Activated CD4-positive, alpha-beta T cell treated with anti-CD3 and anti-CD28 coated beads for 36 hours (primary cell): ENCODE measurements at regions not wholly inside any gene's neighbourhood (a gene's known extent, or its start where the extent isn't known, plus 50 kb on each side); places are given as distances from the start of the nearest gene placed in this dataset.
"Not testable (repeated sequence)": the region's sequence is repeated elsewhere in the genome, so short reads cannot be mapped to it uniquely, and the experiment has no call there.

Experiments
- ATAC-seq: fragments of 200-7000 bp; cut with Tn5 transposase; one replicate; pipeline ENCODE4 v1.10.0; 2021; ENCODE audit warnings: mild to moderate bottlenecking, moderate library complexity
- CTCF ChIA-PET: fragments of 350-600 bp; sonication (Branson Sonifier 250); formaldehyde crosslinking; loops from one replicate; lab custom pipeline; 2021; ENCODE audit warnings: antibody characterized with exemption; lab: Charles Lee
- POLR2A ChIA-PET: fragments of 350-600 bp; sonication (Branson Sonifier 250); formaldehyde crosslinking; loops from one replicate; lab custom pipeline; 2021; ENCODE audit warnings: antibody characterized with exemption, inconsistent platforms; lab: Charles Lee
- DNase-seq: peaks from one replicate; pipeline ENCODE4 v3.0.0-alpha.2; 2020
- H3K27ac Mint-ChIP-seq: one replicate; pipeline ENCODE4 v1.8.0; 2021; ENCODE audit warnings: mixed read lengths
- H3K27me3 Mint-ChIP-seq: one replicate; pipeline ENCODE4 v1.8.0; 2021; ENCODE audit warnings: mixed read lengths
- H3K36me3 Mint-ChIP-seq: one replicate; pipeline ENCODE4 v1.8.0; 2021; ENCODE audit warnings: low read depth, mixed read lengths
- H3K4me1 Mint-ChIP-seq: one replicate; pipeline ENCODE4 v1.8.0; 2021; ENCODE audit warnings: mixed read lengths
- H3K4me3 Mint-ChIP-seq: one replicate; pipeline ENCODE4 v1.8.0; 2021; ENCODE audit warnings: mild to moderate bottlenecking, moderate library complexity, mixed read lengths
- H3K9me3 Mint-ChIP-seq: one replicate; pipeline ENCODE4 v1.8.0; 2021; ENCODE audit warnings: low read depth, mixed read lengths
- intact Hi-C, 2 experiments: fragments of 100-400 bp; cut with DNase I in 1 of 2; cut with micrococcal nuclease in 1 of 2; formaldehyde crosslinking; loops; one replicate each; pipeline versions ENCODE4 v1.14.2 to v1.15.1; 2022 to 2024; cut with DNase I, micrococcal nuclease

GRCh38 chr5:67561151-67561932, 364.7 kb upstream of the CD180 start:
- Mint-ChIP-seq H3K36me3 (no peaks in the 10 kb centered on the region), H3K4me1 (peaks cover 3% of the 10 kb centered on the region), H3K4me3 (no peak overlapping the region), H3K9me3 (peaks cover 17% of the 10 kb centered on the region), H3K27me3 (no peaks in the 10 kb centered on the region), H3K27ac (no peak overlapping the region)
- intact Hi-C loops: loop anchor here in 1 of 2 experiments (1.0 kb wide), 1 partner anchor 12 kb away; no protein-coding TSS in a partner anchor
- CTCF ChIA-PET: no interaction called here
- ATAC-seq (no peak), DNase-seq (no peak)
- POLR2A ChIA-PET: no interaction called here

GRCh38 chr5:67552773-67553172, 356.2 kb upstream of the CD180 start:
- Mint-ChIP-seq H3K36me3 (no peaks in the 10 kb centered on the region), H3K9me3 (no peaks in the 10 kb centered on the region), H3K4me1 (peaks cover 1% of the 10 kb centered on the region), H3K4me3 (no peak overlapping the region), H3K27me3 (no peaks in the 10 kb centered on the region), H3K27ac (no peak overlapping the region)
- DNase-seq: no peak
- intact Hi-C loops: no loop called here
- ChIA-PET CTCF (no interaction called here), POLR2A (no interaction called here)
- ATAC-seq: no peak

GRCh38 chr5:67549947-67550346, 353.3 kb upstream of the CD180 start:
- no peak for DNase-seq
- Mint-ChIP-seq H3K4me1 (peaks cover 2% of the 10 kb centered on the region), H3K9me3 (no peaks in the 10 kb centered on the region), H3K27me3 (no peaks in the 10 kb centered on the region), H3K36me3 (no peaks in the 10 kb centered on the region), H3K4me3 (no peak overlapping the region), H3K27ac (no peak overlapping the region)
- ChIA-PET POLR2A (no interaction called here), CTCF (interaction anchor here (0.6 to 1.3 kb wide), 2 partner anchors 151 to 304 kb away, joined by 4 read pairs; no protein-coding TSS in a partner anchor)
- ATAC-seq: no peak
- intact Hi-C loops: no loop called here

- Mint-ChIP-seq H3K4me1 (peaks cover 2% of the 10 kb centered on the region), H3K27ac (no peak overlapping the region), H3K36me3 (no peaks in the 10 kb centered on the region), H3K4me3 (no peak overlapping the region), H3K27me3 (no peaks in the 10 kb centered on the region), H3K9me3 (no peaks in the 10 kb centered on the region)
- ATAC-seq: no peak
- POLR2A ChIA-PET: no interaction called here
- DNase-seq: no peak
- CTCF ChIA-PET: no interaction called here
- intact Hi-C loops: no loop called here
Observed at GRCh38 chr5:67549296-67549618, 352.7 kb upstream of the CD180 start.

GRCh38 chr5:67548520-67549295, 352.1 kb upstream of the CD180 start:
- ChIA-PET POLR2A (no interaction called here), CTCF (no interaction called here)
- DNase-seq (no peak), ATAC-seq (no peak)
- intact Hi-C loops: no loop called here
- Mint-ChIP-seq H3K4me1 (peaks cover 2% of the 10 kb centered on the region), H3K27me3 (no peaks in the 10 kb centered on the region), H3K9me3 (no peaks in the 10 kb centered on the region), H3K36me3 (no peaks in the 10 kb centered on the region), H3K27ac (no peak overlapping the region), H3K4me3 (no peak overlapping the region)

- no peak overlapping the region for H3K4me3 Mint-ChIP-seq
- no peaks in the 10 kb centered on the region for H3K9me3 Mint-ChIP-seq
- DNase-seq (no peak), ATAC-seq (no peak)
- intact Hi-C loops: no loop called here
- no peaks in the 10 kb centered on the region for H3K27me3 Mint-ChIP-seq
- no peaks in the 10 kb centered on the region for H3K36me3 Mint-ChIP-seq
- peaks cover 2% of the 10 kb centered on the region for H3K4me1 Mint-ChIP-seq
- CTCF ChIA-PET: interaction anchor here (0.7 to 1.3 kb wide), 2 partner anchors 301 to 938 kb away, joined by 4 read pairs; no protein-coding TSS in a partner anchor
- H3K27ac Mint-ChIP-seq: no peak overlapping the region
- POLR2A ChIA-PET: no interaction called here
Observed at GRCh38 chr5:67547682-67548081, 351.1 kb upstream of the CD180 start.

- H3K27me3 Mint-ChIP-seq, intact Hi-C loops, H3K4me1 Mint-ChIP-seq, DNase-seq, ATAC-seq, H3K4me3 Mint-ChIP-seq, H3K9me3 Mint-ChIP-seq, CTCF ChIA-PET, H3K36me3 Mint-ChIP-seq, POLR2A ChIA-PET, H3K27ac Mint-ChIP-seq: not testable (repeated sequence)
Observed at GRCh38 chr5:67544942-67545341, 348.3 kb upstream of the CD180 start.

GRCh38 chr5:67543720-67544270, 347.2 kb upstream of the CD180 start:
- H3K9me3 Mint-ChIP-seq: no peaks in the 10 kb centered on the region
- POLR2A ChIA-PET: no interaction called here
- no peak overlapping the region for H3K4me3 Mint-ChIP-seq
- no peaks in the 10 kb centered on the region for H3K27me3 Mint-ChIP-seq
- no peaks in the 10 kb centered on the region for H3K36me3 Mint-ChIP-seq
- no peak overlapping the region for H3K27ac Mint-ChIP-seq
- ATAC-seq: no peak
- H3K4me1 Mint-ChIP-seq: peaks cover 4% of the 10 kb centered on the region
- DNase-seq: no peak
- intact Hi-C loops: no loop called here
- CTCF ChIA-PET: interaction anchor here (0.7 kb wide), 1 partner anchor 16 kb away, joined by 4 read pairs; no protein-coding TSS in a partner anchor

- no peak for ATAC-seq
- Mint-ChIP-seq H3K27me3 (no peaks in the 10 kb centered on the region), H3K36me3 (no peaks in the 10 kb centered on the region), H3K4me3 (no peak overlapping the region), H3K27ac (no peak overlapping the region), H3K9me3 (no peaks in the 10 kb centered on the region), H3K4me1 (peaks cover 2% of the 10 kb centered on the region)
- intact Hi-C loops: no loop called here
- POLR2A ChIA-PET: no interaction called here
- DNase-seq: no peak
- CTCF ChIA-PET: interaction anchor here (1.4 kb wide), 1 partner anchor 12 kb away, joined by 3 read pairs; no protein-coding TSS in a partner anchor
Observed at GRCh38 chr5:67542479-67542878, 345.9 kb upstream of the CD180 start.

GRCh38 chr5:67541875-67542274, 345.3 kb upstream of the CD180 start:
- ATAC-seq: peak; percentile 47
- Mint-ChIP-seq H3K27ac (no peak overlapping the region), H3K4me3 (no peak overlapping the region), H3K4me1 (peaks cover 2% of the 10 kb centered on the region), H3K9me3 (no peaks in the 10 kb centered on the region), H3K36me3 (no peaks in the 10 kb centered on the region), H3K27me3 (no peaks in the 10 kb centered on the region)
- CTCF ChIA-PET: interaction anchor here (1.4 kb wide), 1 partner anchor 13 kb away, joined by 3 read pairs; no protein-coding TSS in a partner anchor
- intact Hi-C loops: no loop called here
- POLR2A ChIA-PET: no interaction called here
- DNase-seq: no peak

GRCh38 chr5:67538855-67539506, 342.4 kb upstream of the CD180 start:
- Mint-ChIP-seq H3K9me3 (no peaks in the 10 kb centered on the region), H3K27ac (no peak overlapping the region), H3K27me3 (no peaks in the 10 kb centered on the region), H3K4me3 (no peak overlapping the region), H3K36me3 (no peaks in the 10 kb centered on the region), H3K4me1 (peaks cover 2% of the 10 kb centered on the region)
- no peak for DNase-seq
- intact Hi-C loops: no loop called here
- POLR2A ChIA-PET: no interaction called here
- no peak for ATAC-seq
- CTCF ChIA-PET: interaction anchor here (0.7 kb wide), 1 partner anchor 320 kb away, joined by 3 read pairs; no protein-coding TSS in a partner anchor
